Sigmoid colon (tissue), 4 donors: ENCODE measurements at regions not wholly inside any gene's neighbourhood (a gene's known extent, or its start where the extent isn't known, plus 50 kb on each side); places are given as distances from the start of the nearest gene placed in this dataset.

Source experiments
- EP300 ChIP-seq, 4 donors: sonication (generic); formaldehyde crosslinking; IDR thresholded peaks; one replicate each; pipeline ENCODE4 v1.6.1; 2017; ENCODE audit warnings: antibody characterized with exemption in 4 of 4
- POLR2A ChIP-seq, 2 donors: fragments of 450-650 bp; IDR thresholded peaks; one replicate each; pipeline ENCODE4 v1.6.1; 2016; ENCODE audit warnings: antibody characterized with exemption in 2 of 2, mild to moderate bottlenecking in 2 of 2, moderate library complexity in 2 of 2
- TF ChIP-seq, protein P1 (sequence below), 4 experiments: fragments of 450-650 bp in 3 of 4; fragments of 200-600 bp in 1 of 4; IDR thresholded peaks; one replicate each; pipeline ENCODE4 v1.5.1; 2016 to 2019; ENCODE audit warnings: antibody characterized with exemption in 4 of 4, mild to moderate bottlenecking in 3 of 4, moderate library complexity in 2 of 4

DNA sequence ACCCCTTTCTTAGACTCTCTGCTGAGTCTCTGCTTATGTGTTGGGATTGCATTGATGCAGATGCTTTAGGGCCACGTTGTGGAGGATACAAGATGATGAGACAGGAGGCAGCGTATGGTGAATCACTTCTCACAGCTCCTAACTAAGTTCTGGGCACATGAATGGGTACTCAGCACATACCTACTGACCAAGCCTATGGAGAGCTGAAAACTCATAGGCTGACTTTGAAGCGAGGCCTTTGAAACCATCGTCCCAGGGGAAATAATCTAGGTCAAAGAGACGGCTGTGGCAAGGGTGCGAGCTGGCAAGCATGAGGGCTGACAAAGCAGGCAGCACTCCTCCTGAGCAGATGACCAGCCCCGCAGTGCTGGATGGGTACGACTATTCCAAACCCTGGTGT lies 180.2 kb upstream of the TNP1 start:
- TF ChIP-seq, protein P1, sequence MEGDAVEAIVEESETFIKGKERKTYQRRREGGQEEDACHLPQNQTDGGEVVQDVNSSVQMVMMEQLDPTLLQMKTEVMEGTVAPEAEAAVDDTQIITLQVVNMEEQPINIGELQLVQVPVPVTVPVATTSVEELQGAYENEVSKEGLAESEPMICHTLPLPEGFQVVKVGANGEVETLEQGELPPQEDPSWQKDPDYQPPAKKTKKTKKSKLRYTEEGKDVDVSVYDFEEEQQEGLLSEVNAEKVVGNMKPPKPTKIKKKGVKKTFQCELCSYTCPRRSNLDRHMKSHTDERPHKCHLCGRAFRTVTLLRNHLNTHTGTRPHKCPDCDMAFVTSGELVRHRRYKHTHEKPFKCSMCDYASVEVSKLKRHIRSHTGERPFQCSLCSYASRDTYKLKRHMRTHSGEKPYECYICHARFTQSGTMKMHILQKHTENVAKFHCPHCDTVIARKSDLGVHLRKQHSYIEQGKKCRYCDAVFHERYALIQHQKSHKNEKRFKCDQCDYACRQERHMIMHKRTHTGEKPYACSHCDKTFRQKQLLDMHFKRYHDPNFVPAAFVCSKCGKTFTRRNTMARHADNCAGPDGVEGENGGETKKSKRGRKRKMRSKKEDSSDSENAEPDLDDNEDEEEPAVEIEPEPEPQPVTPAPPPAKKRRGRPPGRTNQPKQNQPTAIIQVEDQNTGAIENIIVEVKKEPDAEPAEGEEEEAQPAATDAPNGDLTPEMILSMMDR (IDR thresholded peaks at IDR 0.05): no peak
- TF ChIP-seq POLR2A (IDR thresholded peaks at IDR 0.05) (no peak), EP300 (IDR thresholded peaks at IDR 0.05) (no peak)
